OCI-LY3 (cell line): ENCODE measurements at regions not wholly inside any gene's neighbourhood (a gene's known extent, or its start where the extent isn't known, plus 50 kb on each side); places are given as distances from the start of the nearest gene placed in this dataset.

ENCODE experiments used
- H2AFZ ChIP-seq: fragments of 200-600, 300-600 bp; shearing (Covaris generic); 2 replicates; pipeline ENCODE4 v1.6.0; 2014; ENCODE audit warnings: antibody characterized with exemption, low read depth, low read length
- H3K27ac ChIP-seq: fragments of 200-600, 300-600 bp; sonication (generic); 2 replicates; pipeline ENCODE4 v1.5.1; 2014; ENCODE audit warnings: mild to moderate bottlenecking, low read length, moderate library complexity, mixed read lengths
- H3K27me3 ChIP-seq: fragments of 200-600, 300-600 bp; sonication (generic); 2 replicates; pipeline ENCODE4 v1.6.1; 2014; ENCODE audit warnings: low read depth, low read length, mixed read lengths
- H3K36me3 ChIP-seq: fragments of 200-600, 300-600 bp; sonication (generic); replicated peaks from 2 replicates; pipeline ENCODE3; 2014; ENCODE audit warnings: low read depth, low read length, mixed read lengths
- H3K4me1 ChIP-seq: fragments of 300-600, 200-600 bp; sonication (generic); 2 replicates; pipeline ENCODE4 v1.6.1; 2014; ENCODE audit warnings: low read length, mixed read lengths
- H3K4me2 ChIP-seq: fragments of 200-600, 300-600 bp; sonication (generic); 2 replicates; pipeline ENCODE4 v1.6.1; 2014; ENCODE audit warnings: low read length, mixed read lengths
- H3K4me3 ChIP-seq: fragments of 300-600, 200-600 bp; sonication (generic); 2 replicates; pipeline ENCODE4 v1.5.1; 2014; ENCODE audit warnings: antibody characterized with exemption, mild to moderate bottlenecking, low read length, moderate library complexity
- H3K79me2 ChIP-seq: fragments of 300-600, 200-600 bp; shearing (Covaris generic); 2 replicates; pipeline ENCODE4 v1.6.1; 2014; ENCODE audit warnings: mild to moderate bottlenecking, low read length, mixed read lengths
- H3K9ac ChIP-seq: fragments of 300-600, 200-600 bp; shearing (Covaris generic); 2 replicates; pipeline ENCODE4 v1.6.0; 2014; ENCODE audit warnings: mild to moderate bottlenecking, low read length, moderate library complexity
- H3K9me3 ChIP-seq: fragments of 200-600, 300-600 bp; shearing (Covaris generic); 2 replicates; pipeline ENCODE4 v1.6.1; 2014; ENCODE audit warnings: low read length, mixed read lengths; ENCODE audit not compliant: insufficient read depth
- H4K20me1 ChIP-seq: fragments of 200-600, 300-600 bp; sonication (generic); 2 replicates; pipeline ENCODE4 v1.6.1; 2016; ENCODE audit warnings: low read length, mixed read lengths; ENCODE audit not compliant: insufficient read depth
- EZH2phosphoT487 ChIP-seq: fragments of 200-600 bp; shearing (Covaris generic); IDR thresholded peaks from 2 replicates; pipeline ENCODE4 v1.6.1; 2018; ENCODE audit warnings: antibody characterized with exemption, mixed run types, low read depth
- TF ChIP-seq, protein P1 (sequence below): fragments of 200-600, 300-600 bp; sonication (generic); IDR thresholded peaks from 2 replicates; pipeline ENCODE4 v1.5.1; 2014; ENCODE audit warnings: antibody characterized with exemption, low read length, low read depth

DNA sequence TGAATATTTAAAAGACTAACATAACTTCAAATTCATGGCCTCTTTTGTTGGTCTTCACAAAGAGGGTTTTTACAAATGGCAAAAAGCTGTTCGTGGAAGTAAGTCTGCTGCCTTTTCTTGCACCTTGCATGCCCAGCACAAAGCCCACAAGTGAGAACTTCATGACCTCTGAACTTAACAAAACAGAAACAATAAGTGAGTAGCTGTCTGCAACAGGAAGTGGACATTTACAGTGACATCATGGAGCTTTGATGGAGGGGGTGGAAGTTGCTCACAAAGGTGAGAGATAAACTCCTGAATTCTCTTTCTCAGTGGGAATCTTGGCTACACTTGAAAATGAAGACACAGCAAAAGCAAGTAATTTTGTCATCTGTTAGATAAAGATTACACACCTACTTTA is 303.3 kb upstream of the DEPDC1 start:
- no peaks in the 10 kb centered on the region for H3K27me3 ChIP-seq
- TF ChIP-seq, protein P1, sequence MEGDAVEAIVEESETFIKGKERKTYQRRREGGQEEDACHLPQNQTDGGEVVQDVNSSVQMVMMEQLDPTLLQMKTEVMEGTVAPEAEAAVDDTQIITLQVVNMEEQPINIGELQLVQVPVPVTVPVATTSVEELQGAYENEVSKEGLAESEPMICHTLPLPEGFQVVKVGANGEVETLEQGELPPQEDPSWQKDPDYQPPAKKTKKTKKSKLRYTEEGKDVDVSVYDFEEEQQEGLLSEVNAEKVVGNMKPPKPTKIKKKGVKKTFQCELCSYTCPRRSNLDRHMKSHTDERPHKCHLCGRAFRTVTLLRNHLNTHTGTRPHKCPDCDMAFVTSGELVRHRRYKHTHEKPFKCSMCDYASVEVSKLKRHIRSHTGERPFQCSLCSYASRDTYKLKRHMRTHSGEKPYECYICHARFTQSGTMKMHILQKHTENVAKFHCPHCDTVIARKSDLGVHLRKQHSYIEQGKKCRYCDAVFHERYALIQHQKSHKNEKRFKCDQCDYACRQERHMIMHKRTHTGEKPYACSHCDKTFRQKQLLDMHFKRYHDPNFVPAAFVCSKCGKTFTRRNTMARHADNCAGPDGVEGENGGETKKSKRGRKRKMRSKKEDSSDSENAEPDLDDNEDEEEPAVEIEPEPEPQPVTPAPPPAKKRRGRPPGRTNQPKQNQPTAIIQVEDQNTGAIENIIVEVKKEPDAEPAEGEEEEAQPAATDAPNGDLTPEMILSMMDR, result no peak
- no peak for TF ChIP-seq EZH2phosphoT487
- no peaks in the 10 kb centered on the region for H3K36me3 ChIP-seq
- H3K9ac ChIP-seq, result no peak overlapping the region
- H3K27ac ChIP-seq, result no peak overlapping the region
- no peak overlapping the region for H3K4me2 ChIP-seq
- H3K4me1 ChIP-seq, result no peaks in the 10 kb centered on the region
- no peak overlapping the region for H3K4me3 ChIP-seq
- no peak overlapping the region for H2AFZ ChIP-seq
- H3K79me2 ChIP-seq, result no peaks in the 10 kb centered on the region
- H4K20me1 ChIP-seq, result no peaks in the 10 kb centered on the region
- no peaks in the 10 kb centered on the region for H3K9me3 ChIP-seq

DNA sequence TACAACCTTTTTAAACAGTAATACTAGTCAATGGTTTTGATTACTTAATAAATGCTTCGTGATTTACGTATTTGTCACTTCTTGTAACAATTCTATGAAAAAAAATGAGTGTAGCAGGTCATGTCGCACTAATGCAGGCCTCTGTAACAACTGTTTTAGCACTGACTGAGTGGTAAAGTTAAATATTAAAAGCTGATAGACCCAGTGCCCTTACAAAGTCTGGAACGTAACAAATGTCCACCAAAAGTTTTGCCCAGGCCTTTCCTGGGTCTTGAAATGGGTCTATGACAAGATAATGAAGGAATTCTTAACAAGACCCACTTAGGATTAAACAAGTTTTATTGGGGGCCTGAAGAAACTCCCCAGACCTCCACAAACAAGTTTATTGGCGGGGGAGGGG is 304.6 kb upstream of the DEPDC1 start:
- Histone ChIP-seq H3K27ac (no peak overlapping the region), H3K4me2 (no peak overlapping the region), H3K9me3 (no peaks in the 10 kb centered on the region), H4K20me1 (no peaks in the 10 kb centered on the region), H3K9ac (no peak overlapping the region), H2AFZ (no peak overlapping the region), H3K79me2 (no peaks in the 10 kb centered on the region), H3K4me3 (no peak overlapping the region), H3K36me3 (no peaks in the 10 kb centered on the region), H3K4me1 (no peaks in the 10 kb centered on the region), H3K27me3 (no peaks in the 10 kb centered on the region)
- TF ChIP-seq EZH2phosphoT487, result no peak
- TF ChIP-seq, protein P1, result no peak

DNA sequence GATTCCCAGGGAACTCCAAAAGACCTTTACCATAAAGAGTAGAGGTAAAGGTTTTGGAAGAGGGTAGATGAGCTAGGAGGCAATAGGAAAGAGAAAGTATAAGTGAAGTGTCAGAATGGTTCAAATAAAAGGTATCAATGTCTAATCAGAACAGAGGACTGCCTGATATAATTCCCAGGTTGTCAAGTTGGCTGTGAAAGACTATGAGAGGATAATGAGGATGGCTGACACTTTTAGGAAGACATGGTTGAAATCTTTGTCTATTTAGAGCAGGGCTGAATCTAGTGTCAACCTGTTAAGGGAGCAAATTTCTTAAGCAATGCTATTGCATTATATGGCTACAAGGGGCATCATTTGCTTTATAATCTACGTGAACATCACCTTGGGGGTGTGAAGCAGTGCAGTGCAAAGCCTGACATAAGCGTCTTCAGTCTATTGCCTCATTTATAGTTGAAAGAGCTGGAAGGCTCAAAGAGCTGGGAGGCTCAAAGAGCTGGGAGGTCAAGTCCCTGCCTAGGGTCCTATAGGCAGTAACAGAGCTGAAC is 308.3 kb upstream of the DEPDC1 start:
- Histone ChIP-seq H3K27ac (no peak overlapping the region), H3K4me1 (no peaks in the 10 kb centered on the region), H3K9ac (no peak overlapping the region), H2AFZ (no peak overlapping the region), H3K27me3 (no peaks in the 10 kb centered on the region), H4K20me1 (no peaks in the 10 kb centered on the region), H3K4me2 (no peak overlapping the region), H3K79me2 (no peaks in the 10 kb centered on the region), H3K4me3 (no peak overlapping the region), H3K36me3 (no peaks in the 10 kb centered on the region), H3K9me3 (no peaks in the 10 kb centered on the region)
- TF ChIP-seq EZH2phosphoT487, result no peak
- TF ChIP-seq, protein P1, result no peak

DNA sequence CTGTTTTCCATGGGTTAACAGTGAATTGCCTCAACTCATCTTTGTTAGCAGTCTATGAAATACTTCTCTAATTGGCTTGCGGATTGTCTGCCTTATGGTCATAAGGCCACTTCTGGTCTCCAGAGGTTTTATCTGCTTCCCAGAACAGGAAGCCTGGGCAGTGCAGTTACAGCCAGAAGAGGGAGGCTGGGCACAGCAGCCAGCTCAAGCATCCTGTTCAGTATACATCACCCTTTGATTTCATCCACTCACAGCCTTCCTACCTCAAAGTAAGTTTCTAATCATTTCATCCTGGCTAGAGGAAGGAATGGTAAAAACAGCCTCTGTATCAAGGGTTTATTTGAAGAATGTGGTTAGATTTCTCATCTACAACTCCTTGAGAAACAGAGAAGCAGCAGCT is 311.5 kb upstream of the DEPDC1 start:
- Histone ChIP-seq H2AFZ (no peak overlapping the region), H3K27ac (no peak overlapping the region), H3K79me2 (no peaks in the 10 kb centered on the region), H3K9me3 (no peaks in the 10 kb centered on the region), H3K9ac (no peak overlapping the region), H3K4me1 (no peaks in the 10 kb centered on the region), H3K27me3 (no peaks in the 10 kb centered on the region), H4K20me1 (no peaks in the 10 kb centered on the region), H3K4me2 (no peak overlapping the region), H3K4me3 (no peak overlapping the region), H3K36me3 (no peaks in the 10 kb centered on the region)
- TF ChIP-seq, protein P1, result no peak
- TF ChIP-seq EZH2phosphoT487, result no peak
